GM23338 (cell line): ENCODE measurements at regions not wholly inside any gene's neighbourhood (a gene's known extent, or its start where the extent isn't known, plus 50 kb on each side); places are given as distances from the start of the nearest gene placed in this dataset.

Source experiments
- ATAC-seq: fragments of 200-7000 bp; cut with Tn5 transposase; 3 replicates; pipeline ENCODE4 v1.9.1; 2020
- DNase-seq: peaks from one replicate; pipeline ENCODE4 v3.0.0-alpha.2; 2015; ENCODE audit warnings: low spot score
- H2AFZ ChIP-seq: fragments of 200-600 bp; sonication (generic); 2 replicates; pipeline ENCODE4 v1.8.0; 2016; ENCODE audit warnings: antibody characterized with exemption, mild to moderate bottlenecking, moderate library complexity
- H3F3A ChIP-seq: fragments of 200-600 bp; sonication (generic); replicated peaks from 2 replicates; pipeline ENCODE4 v1.8.0; 2017; ENCODE audit warnings: antibody characterized with exemption, mixed run types, low read depth
- H3K27ac ChIP-seq: fragments of 200-600 bp; sonication (generic); 2 replicates; pipeline ENCODE4 v1.6.1; 2016; ENCODE audit warnings: low read depth
- H3K27me3 ChIP-seq: fragments of 200-600 bp; sonication (generic); 2 replicates; pipeline ENCODE4 v1.8.0; 2016; ENCODE audit warnings: mild to moderate bottlenecking, mixed run types, moderate library complexity; ENCODE audit not compliant: insufficient read depth
- H3K36me3 ChIP-seq: fragments of 200-600 bp; sonication (generic); 2 replicates; pipeline ENCODE4 v1.8.0; 2016; ENCODE audit warnings: mild to moderate bottlenecking; ENCODE audit not compliant: insufficient read depth
- H3K4me1 ChIP-seq: fragments of 200-600 bp; sonication (generic); 2 replicates; pipeline ENCODE4 v1.8.0; 2016; ENCODE audit warnings: mild to moderate bottlenecking, moderate library complexity; ENCODE audit not compliant: insufficient read depth
- H3K4me2 ChIP-seq: fragments of 200-600 bp; sonication (generic); 2 replicates; pipeline ENCODE4 v1.7.1; 2017; ENCODE audit warnings: mixed run types
- H3K4me3 ChIP-seq: fragments of 200-600 bp; sonication (generic); 2 replicates; pipeline ENCODE4 v1.6.1; 2016; ENCODE audit warnings: mixed run types
- H3K79me2 ChIP-seq: fragments of 200-600 bp; sonication (generic); replicated peaks from 2 replicates; pipeline ENCODE4 v1.8.0; 2017; ENCODE audit warnings: mild to moderate bottlenecking; ENCODE audit not compliant: insufficient read depth
- H3K9me2 ChIP-seq: fragments of 200-600 bp; sonication (generic); 2 replicates; pipeline ENCODE4 v1.8.0; 2017; ENCODE audit not compliant: insufficient read depth
- H4K20me1 ChIP-seq: fragments of 200-600 bp; sonication (generic); replicated peaks from 2 replicates; pipeline ENCODE4 v1.8.0; 2017; ENCODE audit warnings: mild to moderate bottlenecking; ENCODE audit not compliant: insufficient read depth
- H3K27ac Mint-ChIP-seq: 2 replicates; pipeline ENCODE4 v1.8.0; 2020; ENCODE audit warnings: inconsistent platforms, mild to moderate bottlenecking, moderate library complexity, mixed read lengths
- H3K27me3 Mint-ChIP-seq: 3 replicates; pipeline ENCODE4 v1.8.0; 2022; ENCODE audit warnings: low read depth, mild to moderate bottlenecking, moderate library complexity, mixed read lengths, inconsistent platforms; ENCODE audit not compliant: insufficient read depth, poor library complexity
- H3K36me3 Mint-ChIP-seq: 3 replicates; pipeline ENCODE4 v1.8.0; 2021; ENCODE audit warnings: low read depth, mild to moderate bottlenecking, inconsistent platforms, moderate library complexity, mixed read lengths
- H3K4me1 Mint-ChIP-seq: 3 replicates; pipeline ENCODE4 v1.8.0; 2020; ENCODE audit warnings: mild to moderate bottlenecking, inconsistent platforms, mixed read lengths
- H3K4me3 Mint-ChIP-seq: 3 replicates; pipeline ENCODE4 v1.8.0; 2021; ENCODE audit warnings: moderate library complexity, mild to moderate bottlenecking, inconsistent platforms, mixed read lengths
- H3K9me3 Mint-ChIP-seq: 3 replicates; pipeline ENCODE4 v1.8.0; 2020; ENCODE audit warnings: moderate library complexity, mild to moderate bottlenecking, inconsistent platforms, mixed read lengths
- CREB1 ChIP-seq: fragments of 250-450 bp; sonication (Bioruptor Pico); IDR thresholded peaks from 2 replicates; pipeline ENCODE4 v1.5.0; 2020; ENCODE audit warnings: low read depth, mild to moderate bottlenecking, moderate library complexity
- EZH2phosphoT487 ChIP-seq: fragments of 200-600 bp; sonication (generic); IDR thresholded peaks from one replicate; pipeline ENCODE4 v1.8.1; 2018; ENCODE audit warnings: antibody characterized with exemption; ENCODE audit not compliant: unreplicated experiment
- ZNF114 ChIP-seq: fragments of 250-450 bp; sonication (Bioruptor Pico); IDR thresholded peaks from 2 replicates; pipeline ENCODE4 v1.5.0; 2020; ENCODE audit warnings: mild to moderate bottlenecking, moderate library complexity
- ZNF331 ChIP-seq: fragments of 250-450 bp; sonication (Bioruptor Pico); IDR thresholded peaks from 2 replicates; pipeline ENCODE4 v1.5.0; 2020; ENCODE audit warnings: low read depth, mild to moderate bottlenecking, moderate library complexity
- ZNF462 ChIP-seq: fragments of 250-450 bp; sonication (Bioruptor Pico); IDR thresholded peaks from 2 replicates; pipeline ENCODE4 v1.5.0; 2020; ENCODE audit warnings: mild to moderate bottlenecking, moderate library complexity

DNA sequence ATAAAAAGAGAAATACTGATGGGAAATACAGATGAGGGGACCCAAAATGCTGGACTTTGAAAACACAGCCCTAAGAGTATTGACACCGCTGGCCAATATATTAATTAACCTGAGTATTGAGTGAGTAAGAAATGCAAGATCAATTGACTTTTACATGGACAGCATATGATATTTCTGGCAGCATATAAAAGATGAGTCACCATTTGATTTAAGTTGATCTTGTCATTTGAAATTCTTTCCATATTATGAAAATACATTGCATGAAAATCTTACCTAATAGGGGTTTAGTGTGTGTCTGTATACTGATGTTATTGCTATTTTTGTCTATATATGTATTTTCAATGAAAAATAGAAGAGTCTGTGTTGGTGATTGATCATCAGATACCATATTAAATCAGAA, 619.6 kb downstream of the KCTD12 start:
- H3K4me1 Mint-ChIP-seq, result no peaks in the 10 kb centered on the region
- TF ChIP-seq EZH2phosphoT487 (no peak), ZNF331 (CRISPR knock-in tag) (no peak), ZNF114 (CRISPR knock-in tag) (no peak), CREB1 (CRISPR knock-in tag) (no peak), ZNF462 (CRISPR knock-in tag) (no peak)
- no peak for ATAC-seq
- Histone ChIP-seq H3K4me1 (no peaks in the 10 kb centered on the region), H3K79me2 (no peaks in the 10 kb centered on the region), H2AFZ (no peak overlapping the region), H4K20me1 (no peaks in the 10 kb centered on the region), H3K4me3 (no peak overlapping the region), H3K4me2 (no peak overlapping the region), H3F3A (no peaks in the 10 kb centered on the region), H3K27ac (no peak overlapping the region), H3K27me3 (no peaks in the 10 kb centered on the region), H3K9me2 (0 out of 2 replicates have a peak, but pooled peaks cover 4% of the 10 kb centered on the region), H3K36me3 (no peaks in the 10 kb centered on the region)
- no peak overlapping the region for H3K27ac Mint-ChIP-seq
- H3K36me3 Mint-ChIP-seq, result no peaks in the 10 kb centered on the region
- H3K27me3 Mint-ChIP-seq, result no peaks in the 10 kb centered on the region
- no peak for DNase-seq
- no peak overlapping the region for H3K4me3 Mint-ChIP-seq
- H3K9me3 Mint-ChIP-seq, result peaks cover 11% of the 10 kb centered on the region; the same call in 2 of the 3 replicates

DNA sequence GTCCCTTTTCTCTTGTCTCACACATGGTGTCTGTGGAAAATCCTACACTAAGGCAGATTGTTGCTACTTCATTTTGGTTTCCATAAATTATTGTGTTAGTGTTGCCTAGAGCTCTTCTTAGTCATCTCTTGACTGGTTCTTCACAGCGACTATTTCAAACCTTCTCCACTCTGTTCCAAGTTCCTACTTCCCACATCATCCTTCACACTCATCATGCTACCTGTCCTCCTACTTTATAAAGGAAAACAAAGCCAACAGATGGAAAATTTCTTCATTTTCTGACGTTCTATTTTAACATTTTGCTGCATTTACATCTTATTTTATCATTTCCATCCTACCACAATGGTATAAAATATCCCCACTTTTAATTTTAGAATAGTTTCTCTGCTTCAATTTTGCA, 614.1 kb downstream of the LMO7 start:
- H3K36me3 Mint-ChIP-seq, result no peaks in the 10 kb centered on the region
- no peak overlapping the region for H3K27ac Mint-ChIP-seq
- Histone ChIP-seq H3K79me2 (no peaks in the 10 kb centered on the region), H4K20me1 (no peaks in the 10 kb centered on the region), H3F3A (no peaks in the 10 kb centered on the region), H3K27ac (no peak overlapping the region), H3K4me3 (no peak overlapping the region), H2AFZ (no peak overlapping the region), H3K4me1 (no peaks in the 10 kb centered on the region), H3K9me2 (0 out of 2 replicates have a peak, but pooled peaks cover 8% of the 10 kb centered on the region), H3K27me3 (no peaks in the 10 kb centered on the region), H3K4me2 (no peak overlapping the region), H3K36me3 (no peaks in the 10 kb centered on the region)
- no peaks in the 10 kb centered on the region; the same call in 2 of the 3 replicates for H3K9me3 Mint-ChIP-seq
- peaks cover under 1% of the 10 kb centered on the region for H3K27me3 Mint-ChIP-seq
- H3K4me3 Mint-ChIP-seq, result no peak overlapping the region
- TF ChIP-seq CREB1 (CRISPR knock-in tag), result no peak
- TF ChIP-seq EZH2phosphoT487, result no peak
- TF ChIP-seq ZNF331 (CRISPR knock-in tag), result no peak
- no peaks in the 10 kb centered on the region for H3K4me1 Mint-ChIP-seq
- no peak for ATAC-seq
- DNase-seq, result no peak
